Natural killer cell (primary cell): ENCODE measurements at regions not wholly inside any gene's neighbourhood (a gene's known extent, or its start where the extent isn't known, plus 50 kb on each side); places are given as distances from the start of the nearest gene placed in this dataset.

Experiments
- ATAC-seq, 3 donors: fragments of 150-1000 bp in 2 of 3; fragments of 200-7000 bp in 1 of 3; cut with Tn5 transposase; 1 replicate in 1 of 3; 2 replicates in 2 of 3; pipeline ENCODE4 v1.10.0; 2021; ENCODE audit warnings: mild to moderate bottlenecking in 2 of 3, moderate library complexity in 2 of 3
- DNase-seq, 2 donors: peaks; one replicate each; pipeline versions ENCODE4 v3.0.0 to v3.0.0-alpha.2; 2013 to 2021; ENCODE audit warnings: mixed read lengths in 1 of 2
- H3K27ac ChIP-seq: one replicate; pipeline ENCODE4 v1.5.1; 2013; ENCODE audit warnings: mild to moderate bottlenecking, low read length
- H3K27me3 ChIP-seq: one replicate; pipeline ENCODE4 v1.6.1; 2013; ENCODE audit warnings: low read length; ENCODE audit not compliant: control insufficient read depth, insufficient read depth
- H3K36me3 ChIP-seq: one replicate; pipeline ENCODE4 v1.6.1; 2013; ENCODE audit warnings: low read length; ENCODE audit not compliant: control insufficient read depth, insufficient read depth
- H3K4me1 ChIP-seq: one replicate; pipeline ENCODE4 v1.6.1; 2013; ENCODE audit warnings: low read length; ENCODE audit not compliant: control insufficient read depth, insufficient read depth
- H3K4me3 ChIP-seq: one replicate; pipeline ENCODE4 v1.5.1; 2013; ENCODE audit warnings: low read length
- H3K9me3 ChIP-seq: one replicate; pipeline ENCODE4 v1.6.1; 2013; ENCODE audit warnings: low read length; ENCODE audit not compliant: control insufficient read depth, insufficient read depth
- H3K27ac Mint-ChIP-seq, 2 donors: one replicate each; pipeline ENCODE4 v1.8.0; 2022; ENCODE audit warnings: mild to moderate bottlenecking in 2 of 2, mixed read lengths in 2 of 2, moderate library complexity in 1 of 2
- H3K27me3 Mint-ChIP-seq, 2 donors: one replicate each; pipeline ENCODE4 v1.8.0; 2022; ENCODE audit warnings: low read depth in 2 of 2, mixed read lengths in 2 of 2
- H3K36me3 Mint-ChIP-seq: one replicate; pipeline ENCODE4 v1.8.0; 2022; ENCODE audit warnings: mixed read lengths
- H3K4me1 Mint-ChIP-seq, 2 donors: one replicate each; pipeline ENCODE4 v1.8.0; 2022; ENCODE audit warnings: mixed read lengths in 2 of 2
- H3K4me3 Mint-ChIP-seq: one replicate; pipeline ENCODE4 v1.8.0; 2022; ENCODE audit warnings: mild to moderate bottlenecking, moderate library complexity, mixed read lengths
- H3K9me3 Mint-ChIP-seq, 2 donors: one replicate each; pipeline ENCODE4 v1.8.0; 2022; ENCODE audit warnings: mixed read lengths in 2 of 2
- WGBS: methylation state at CpG from one replicate; pipeline ENCODE4 v1.1.7; 2013; ENCODE audit warnings: missing lambda C conversion rate; ENCODE audit not compliant: insufficient coverage; 5-methylcytosine and 5-hydroxymethylcytosine counted together
- intact Hi-C: fragments of 100-400 bp; cut with micrococcal nuclease; formaldehyde crosslinking; loops from one replicate; pipeline ENCODE4 v1.14.2; 2022
- TF ChIP-seq, protein P1 (sequence below): fragments of 200-600 bp; IDR thresholded peaks from one replicate; pipeline ENCODE4 v1.8.0; 2022; ENCODE audit warnings: antibody characterized with exemption

DNA sequence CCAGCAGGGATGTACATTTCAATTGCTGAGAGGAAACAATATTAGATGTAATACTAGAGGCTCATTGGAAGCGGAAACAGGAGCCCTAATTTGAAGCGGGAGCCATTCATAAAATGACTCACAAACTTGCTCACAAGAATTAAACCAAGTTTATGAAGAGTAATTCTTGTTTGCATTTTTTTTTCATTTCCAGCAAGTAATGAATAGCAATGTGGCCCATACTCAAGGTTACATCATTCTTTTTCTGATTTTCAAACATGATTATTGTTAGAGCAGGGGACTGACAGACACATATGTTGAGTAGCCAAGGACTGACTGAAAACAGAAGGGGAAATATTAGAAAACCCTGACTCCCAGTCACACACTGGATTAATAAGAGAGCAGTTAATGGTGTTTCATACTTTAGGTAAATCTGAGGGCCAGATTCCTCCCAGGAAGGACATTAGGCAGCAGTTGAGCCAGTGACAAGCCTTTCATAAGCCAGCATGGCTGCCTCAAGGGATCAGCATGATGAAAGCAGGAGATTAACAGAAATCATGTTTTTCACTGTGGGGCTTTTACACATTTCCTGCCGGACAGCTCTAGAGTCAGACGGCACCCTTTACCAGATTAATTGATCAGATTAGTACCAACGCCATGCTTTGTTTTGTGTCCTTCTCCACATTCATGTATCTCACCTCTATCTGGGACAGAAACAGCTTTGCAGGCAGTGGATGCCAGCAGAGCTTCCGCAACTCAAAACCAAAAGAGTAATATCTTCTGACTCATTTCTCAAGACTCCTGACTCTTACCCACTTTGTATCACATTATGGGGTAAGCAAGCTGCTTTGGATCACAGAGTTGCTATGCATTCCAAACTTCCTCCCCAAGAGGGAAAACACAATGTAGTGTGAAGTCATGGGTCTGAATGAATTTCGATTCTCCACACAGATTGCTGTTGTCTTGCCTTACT is 831.6 kb downstream of the KCNA4 start:
- Histone ChIP-seq H3K9me3 (no peaks in the 10 kb centered on the region), H3K4me1 (no peaks in the 10 kb centered on the region), H3K27ac (no peak overlapping the region), H3K27me3 (no peaks in the 10 kb centered on the region), H3K4me3 (no peak overlapping the region), H3K36me3 (no peaks in the 10 kb centered on the region)
- Mint-ChIP-seq H3K36me3 (peaks cover 13% of the 10 kb centered on the region), H3K27ac (no peak overlapping the region), H3K4me3 (no peak overlapping the region), H3K27me3 (no peaks in the 10 kb centered on the region), H3K9me3 (peaks cover 14 to 32% of the 10 kb centered on the region in 2 donors), H3K4me1 (no peaks in the 10 kb centered on the region)
- TF ChIP-seq, protein P1, sequence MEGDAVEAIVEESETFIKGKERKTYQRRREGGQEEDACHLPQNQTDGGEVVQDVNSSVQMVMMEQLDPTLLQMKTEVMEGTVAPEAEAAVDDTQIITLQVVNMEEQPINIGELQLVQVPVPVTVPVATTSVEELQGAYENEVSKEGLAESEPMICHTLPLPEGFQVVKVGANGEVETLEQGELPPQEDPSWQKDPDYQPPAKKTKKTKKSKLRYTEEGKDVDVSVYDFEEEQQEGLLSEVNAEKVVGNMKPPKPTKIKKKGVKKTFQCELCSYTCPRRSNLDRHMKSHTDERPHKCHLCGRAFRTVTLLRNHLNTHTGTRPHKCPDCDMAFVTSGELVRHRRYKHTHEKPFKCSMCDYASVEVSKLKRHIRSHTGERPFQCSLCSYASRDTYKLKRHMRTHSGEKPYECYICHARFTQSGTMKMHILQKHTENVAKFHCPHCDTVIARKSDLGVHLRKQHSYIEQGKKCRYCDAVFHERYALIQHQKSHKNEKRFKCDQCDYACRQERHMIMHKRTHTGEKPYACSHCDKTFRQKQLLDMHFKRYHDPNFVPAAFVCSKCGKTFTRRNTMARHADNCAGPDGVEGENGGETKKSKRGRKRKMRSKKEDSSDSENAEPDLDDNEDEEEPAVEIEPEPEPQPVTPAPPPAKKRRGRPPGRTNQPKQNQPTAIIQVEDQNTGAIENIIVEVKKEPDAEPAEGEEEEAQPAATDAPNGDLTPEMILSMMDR, result no peak
- intact Hi-C loops, result no loop called here
- ATAC-seq (no peak), DNase-seq (no peak)
- 88% methylated on average over 6 of the region's 7 CpGs for WGBS

DNA sequence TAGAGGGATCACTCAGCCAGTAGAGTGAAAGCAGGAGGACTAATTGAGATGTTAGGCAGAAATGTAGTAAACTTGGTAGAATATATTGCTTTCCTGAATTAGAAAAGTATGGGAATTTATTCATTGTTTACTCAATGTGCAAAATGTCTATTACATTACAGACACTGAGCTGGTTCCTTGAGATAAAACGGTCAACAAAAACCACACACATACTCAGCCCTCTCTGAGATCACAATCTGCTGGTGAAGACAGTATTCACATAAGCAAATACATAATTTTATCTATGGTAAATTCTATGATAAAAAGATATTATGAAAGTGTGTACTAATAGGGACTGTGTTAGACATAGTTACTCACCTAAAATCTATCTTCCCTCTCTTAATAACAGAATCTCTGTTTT is 833.5 kb downstream of the KCNA4 start:
- no peak overlapping the region for H3K4me3 Mint-ChIP-seq
- peaks cover 4% of the 10 kb centered on the region for H3K9me3 ChIP-seq
- no peak overlapping the region for H3K27ac ChIP-seq
- TF ChIP-seq, protein P1, result no peak
- WGBS, result 60% methylated on average over 1 of the region's 1 CpG
- H3K4me1 ChIP-seq, result no peaks in the 10 kb centered on the region
- no peak overlapping the region for H3K27ac Mint-ChIP-seq
- intact Hi-C loops, result no loop called here
- H3K27me3 Mint-ChIP-seq, result no peaks in the 10 kb centered on the region
- H3K9me3 Mint-ChIP-seq, result peaks cover 11 to 29% of the 10 kb centered on the region in 2 donors
- no peaks in the 10 kb centered on the region for H3K4me1 Mint-ChIP-seq
- peaks cover 13% of the 10 kb centered on the region for H3K36me3 Mint-ChIP-seq
- H3K4me3 ChIP-seq, result no peak overlapping the region
- DNase-seq, result no peak
- ATAC-seq, result no peak
- H3K27me3 ChIP-seq, result no peaks in the 10 kb centered on the region
- no peaks in the 10 kb centered on the region for H3K36me3 ChIP-seq

DNA sequence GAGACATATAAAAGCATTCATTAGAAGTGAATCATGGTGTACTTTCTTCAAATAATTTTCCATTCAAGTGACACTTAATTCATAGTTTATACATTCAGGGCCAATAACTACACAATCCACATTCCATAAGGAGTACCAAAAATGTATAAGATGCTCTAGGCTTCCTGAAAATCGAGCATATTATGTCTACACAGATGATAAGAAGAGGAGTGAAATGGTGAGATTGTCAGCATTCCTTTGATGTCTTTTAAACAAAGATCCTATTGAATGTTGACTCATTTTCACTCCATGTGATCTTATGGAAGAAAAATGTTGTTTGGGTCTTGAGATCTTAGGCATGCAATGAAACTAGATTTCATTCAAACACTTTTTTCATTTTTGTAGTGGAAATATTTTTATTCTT is 843.2 kb downstream of the KCNA4 start:
- DNase-seq (no peak), ATAC-seq (no peak)
- Histone ChIP-seq H3K4me1 (no peaks in the 10 kb centered on the region), H3K4me3 (no peak overlapping the region), H3K36me3 (no peaks in the 10 kb centered on the region), H3K27me3 (no peaks in the 10 kb centered on the region), H3K27ac (no peak overlapping the region), H3K9me3 (no peaks in the 10 kb centered on the region)
- Mint-ChIP-seq H3K4me1 (no peaks in the 10 kb centered on the region), H3K36me3 (no peaks in the 10 kb centered on the region), H3K4me3 (no peak overlapping the region), H3K27me3 (no peaks in the 10 kb centered on the region), H3K27ac (no peak overlapping the region), H3K9me3 (peaks cover 9 to 18% of the 10 kb centered on the region in 2 donors)
- TF ChIP-seq, protein P1, result no peak
- intact Hi-C loops, result no loop called here
- 40% methylated on average over 1 of the region's 1 CpG for WGBS
